Hepatic stellate cell (primary cell): ENCODE measurements at regions not wholly inside any gene's neighbourhood (a gene's known extent, or its start where the extent isn't known, plus 50 kb on each side); places are given as distances from the start of the nearest gene placed in this dataset.
"Not testable (repeated sequence)": the region's sequence is repeated elsewhere in the genome, so short reads cannot be mapped to it uniquely, and the experiment has no call there.

Experiments used
- DNase-seq: peaks from one replicate; pipeline ENCODE4 v3.0.0; 2011; ENCODE audit warnings: low spot score

- no peak for DNase-seq
Observed at GRCh38 chr1:172837816-172838679, 179.1 kb downstream of the FASLG start.

GRCh38 chr1:172838680-172839313 is 179.9 kb downstream of the FASLG start:
- DNase-seq: no peak

GRCh38 chr1:172839639-172840038 is 180.7 kb downstream of the FASLG start:
- DNase-seq: not testable (repeated sequence)

- no peak for DNase-seq
Observed at GRCh38 chr1:172843444-172843843, 184.5 kb downstream of the FASLG start.

GRCh38 chr1:172845371-172845770 is 186.5 kb downstream of the FASLG start:
- DNase-seq: no peak

GRCh38 chr1:172845865-172846264 is 187.0 kb downstream of the FASLG start:
- no peak for DNase-seq

GRCh38 chr1:172847814-172848213 is 188.9 kb downstream of the FASLG start:
- DNase-seq: not testable (repeated sequence)

- DNase-seq: no peak
Observed at GRCh38 chr1:172849653-172850052, 190.8 kb downstream of the FASLG start.

- no peak for DNase-seq
Observed at GRCh38 chr1:172851077-172851476, 192.2 kb downstream of the FASLG start.

- no peak for DNase-seq
Observed at GRCh38 chr1:172851856-172852255, 193.0 kb downstream of the FASLG start.

- not testable (repeated sequence) for DNase-seq
Observed at GRCh38 chr1:172855983-172856382, 194.8 kb downstream of the TNFSF18 start.

GRCh38 chr1:172863031-172863430 is 187.7 kb downstream of the TNFSF18 start:
- no peak for DNase-seq

- DNase-seq: no peak
Observed at GRCh38 chr1:172867216-172867818, 183.4 kb downstream of the TNFSF18 start.

- no peak for DNase-seq
Observed at GRCh38 chr1:172870901-172871606, 179.7 kb downstream of the TNFSF18 start.

- no peak for DNase-seq
Observed at GRCh38 chr1:172874950-172875349, 175.8 kb downstream of the TNFSF18 start.

- DNase-seq: no peak
Observed at GRCh38 chr1:172875892-172876291, 174.8 kb downstream of the TNFSF18 start.

GRCh38 chr1:172882385-172882784 is 168.4 kb downstream of the TNFSF18 start:
- DNase-seq: no peak

GRCh38 chr1:172882791-172883386 is 167.9 kb downstream of the TNFSF18 start:
- no peak for DNase-seq

GRCh38 chr1:172883387-172883791 is 167.4 kb downstream of the TNFSF18 start:
- no peak for DNase-seq

GRCh38 chr1:172883844-172884243 is 166.9 kb downstream of the TNFSF18 start:
- no peak for DNase-seq

GRCh38 chr1:172885411-172885810 is 165.3 kb downstream of the TNFSF18 start:
- DNase-seq: no peak

- DNase-seq: no peak
Observed at GRCh38 chr1:172885971-172886370, 164.8 kb downstream of the TNFSF18 start.
